PFSK-1 (cell line): ENCODE measurements at regions not wholly inside any gene's neighbourhood (a gene's known extent, or its start where the extent isn't known, plus 50 kb on each side); places are given as distances from the start of the nearest gene placed in this dataset.

Experiments
- POLR2AphosphoS5 ChIP-seq: IDR thresholded peaks from 2 replicates; pipeline ENCODE4 v1.6.1; 2012; ENCODE audit warnings: low read depth, mild to moderate bottlenecking, control low read depth, low read length, moderate library complexity
- SIN3A ChIP-seq: IDR thresholded peaks from 2 replicates; pipeline ENCODE4 v1.6.1; 2012; ENCODE audit warnings: mild to moderate bottlenecking, low read length, moderate library complexity, borderline replicate concordance; ENCODE audit not compliant: insufficient read depth

DNA sequence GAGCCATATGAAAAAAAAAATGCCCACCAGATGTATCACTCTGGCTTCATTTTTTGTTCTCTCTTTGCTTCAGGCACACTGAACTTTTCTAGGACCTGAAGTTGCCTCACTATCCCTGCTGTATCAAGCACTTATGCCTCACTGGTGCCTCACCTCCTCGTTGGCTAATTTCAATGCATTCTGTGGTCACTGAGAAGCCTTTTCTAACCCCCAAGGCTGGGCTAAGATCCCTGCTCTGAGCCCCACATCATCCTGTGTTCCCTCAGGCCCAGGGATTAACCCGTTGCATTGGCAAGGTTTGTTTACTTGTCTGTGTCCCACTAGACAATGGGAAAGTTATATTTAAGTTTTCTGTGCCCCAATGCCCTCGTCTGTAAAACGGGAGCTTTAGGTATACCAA is 362.7 kb downstream of the OSTF1 start:
- TF ChIP-seq SIN3A (no peak), POLR2AphosphoS5 (no peak)
